ENCODE measurements at regions not wholly inside any gene's neighbourhood (a gene's known extent, or its start where the extent isn't known, plus 50 kb on each side); places are given as distances from the start of the nearest gene placed in this dataset.

DNA sequence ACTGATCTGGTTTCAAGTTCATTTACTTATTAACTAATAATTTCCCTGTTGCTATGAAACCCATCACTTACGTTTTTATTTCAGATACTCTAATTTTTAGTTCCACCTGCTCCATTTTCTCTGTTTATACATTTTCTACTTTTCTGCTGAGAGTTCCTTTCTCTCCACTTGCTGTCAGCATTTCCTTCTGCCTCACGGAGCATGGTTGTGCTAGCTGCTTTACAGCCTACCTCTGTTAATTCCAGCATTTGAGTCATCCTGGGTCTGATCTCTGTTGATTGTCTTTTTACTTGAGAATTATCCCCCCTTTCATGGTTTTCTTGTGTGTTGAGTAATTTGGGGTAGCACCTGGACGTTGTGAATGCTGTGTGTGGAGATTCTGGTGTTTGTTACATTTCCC lies 373.2 kb upstream of the C1orf174 start:
- no peak overlapping the region for H3K27ac ChIP-seq
- no peaks in the 10 kb centered on the region for H3K36me3 ChIP-seq
- DNase-seq: no peak
- H3K27me3 ChIP-seq: peaks cover 0 to 12% of the 10 kb centered on the region in 2 donors
- H3K4me3 ChIP-seq: no peak overlapping the region
- H3K9me3 ChIP-seq: peaks cover 0 to 19% (median 13%) of the 10 kb centered on the region in 3 donors
- intact Hi-C loops (cut with DNase I; ENCODE audit: low total_unique reads): no loop called here
- H3K4me1 ChIP-seq: no peaks in the 10 kb centered on the region
- TF ChIP-seq, protein P1, sequence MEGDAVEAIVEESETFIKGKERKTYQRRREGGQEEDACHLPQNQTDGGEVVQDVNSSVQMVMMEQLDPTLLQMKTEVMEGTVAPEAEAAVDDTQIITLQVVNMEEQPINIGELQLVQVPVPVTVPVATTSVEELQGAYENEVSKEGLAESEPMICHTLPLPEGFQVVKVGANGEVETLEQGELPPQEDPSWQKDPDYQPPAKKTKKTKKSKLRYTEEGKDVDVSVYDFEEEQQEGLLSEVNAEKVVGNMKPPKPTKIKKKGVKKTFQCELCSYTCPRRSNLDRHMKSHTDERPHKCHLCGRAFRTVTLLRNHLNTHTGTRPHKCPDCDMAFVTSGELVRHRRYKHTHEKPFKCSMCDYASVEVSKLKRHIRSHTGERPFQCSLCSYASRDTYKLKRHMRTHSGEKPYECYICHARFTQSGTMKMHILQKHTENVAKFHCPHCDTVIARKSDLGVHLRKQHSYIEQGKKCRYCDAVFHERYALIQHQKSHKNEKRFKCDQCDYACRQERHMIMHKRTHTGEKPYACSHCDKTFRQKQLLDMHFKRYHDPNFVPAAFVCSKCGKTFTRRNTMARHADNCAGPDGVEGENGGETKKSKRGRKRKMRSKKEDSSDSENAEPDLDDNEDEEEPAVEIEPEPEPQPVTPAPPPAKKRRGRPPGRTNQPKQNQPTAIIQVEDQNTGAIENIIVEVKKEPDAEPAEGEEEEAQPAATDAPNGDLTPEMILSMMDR (IDR thresholded peaks at IDR 0.05): no peak

DNA sequence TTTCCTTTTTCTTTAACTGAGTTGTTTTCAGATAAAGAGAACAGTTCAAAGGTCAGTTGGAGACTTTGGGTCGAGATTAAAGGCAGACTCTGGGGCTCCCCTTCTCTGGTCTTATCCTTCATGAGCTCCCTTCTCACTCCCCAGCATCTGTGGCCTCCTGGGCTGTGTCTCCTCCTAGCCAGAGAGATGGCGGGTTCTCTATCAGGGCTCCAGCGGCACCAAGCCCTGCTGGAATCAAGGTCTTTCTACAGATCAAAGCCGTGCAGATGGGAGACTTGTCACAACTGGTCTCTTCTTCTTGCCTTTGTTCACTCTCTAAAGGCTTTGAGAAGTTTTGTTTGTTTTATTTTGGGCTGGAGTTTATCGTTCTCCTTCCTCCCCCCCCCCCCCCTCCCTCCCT lies 373.7 kb upstream of the C1orf174 start:
- Histone ChIP-seq H3K4me3 (no peak overlapping the region), H3K27ac (no peak overlapping the region), H3K36me3 (no peaks in the 10 kb centered on the region), H3K27me3 (peaks cover 0 to 12% of the 10 kb centered on the region in 2 donors), H3K9me3 (peaks cover 0 to 24% (median 13%) of the 10 kb centered on the region in 3 donors), H3K4me1 (no peaks in the 10 kb centered on the region)
- DNase-seq: no peak
- TF ChIP-seq, protein P1 (IDR thresholded peaks at IDR 0.05): no peak
- intact Hi-C loops (cut with DNase I; ENCODE audit: low total_unique reads): no loop called here

DNA sequence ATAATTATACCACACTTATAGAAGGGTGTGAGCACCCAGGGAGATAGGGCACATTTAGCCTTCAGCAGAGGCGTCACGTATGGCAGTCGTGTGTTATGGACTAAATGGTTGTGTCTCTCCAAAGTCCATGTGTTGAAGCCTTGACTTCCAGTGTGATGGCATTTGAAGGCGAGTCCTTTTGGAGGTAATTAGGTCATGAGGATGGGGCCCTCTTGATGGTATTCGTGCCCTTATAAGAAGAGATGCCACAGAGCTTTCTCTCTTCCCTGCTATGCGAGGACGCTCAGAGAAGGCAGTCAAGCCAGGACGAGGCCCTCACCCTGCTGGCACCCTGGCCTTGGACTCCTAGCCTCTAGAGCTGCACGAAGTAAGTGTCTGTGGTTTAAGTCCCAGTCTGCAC lies 375.0 kb upstream of the C1orf174 start:
- H3K4me1 ChIP-seq: no peaks in the 10 kb centered on the region
- H3K27me3 ChIP-seq: peaks cover 0 to 7% of the 10 kb centered on the region in 2 donors
- H3K36me3 ChIP-seq: no peaks in the 10 kb centered on the region
- DNase-seq: no peak
- TF ChIP-seq, protein P1 (IDR thresholded peaks at IDR 0.05): no peak
- no peak overlapping the region for H3K27ac ChIP-seq
- H3K4me3 ChIP-seq: no peak overlapping the region
- intact Hi-C loops (cut with DNase I; ENCODE audit: low total_unique reads): no loop called here
- H3K9me3 ChIP-seq: peaks cover 0 to 25% (median 13%) of the 10 kb centered on the region in 3 donors

DNA sequence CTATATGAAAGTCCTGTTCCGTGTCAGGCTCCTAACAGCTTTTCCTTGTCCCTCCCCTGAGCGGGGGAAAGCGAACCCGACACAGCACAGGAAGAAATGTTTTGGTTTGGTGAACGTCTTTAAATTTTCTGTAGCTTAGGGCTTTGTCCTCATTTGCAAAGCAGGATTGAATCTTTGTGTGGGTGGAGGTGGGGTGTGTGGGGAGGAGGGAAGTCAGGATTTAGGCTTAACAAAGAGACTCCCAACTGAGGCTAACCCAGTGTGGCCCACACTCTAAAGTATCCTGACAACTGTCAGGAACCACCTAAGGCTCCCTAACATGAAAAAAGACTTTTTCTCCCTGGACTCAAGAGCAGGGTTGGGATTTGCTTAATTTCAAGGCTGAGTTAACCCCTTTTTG lies 376.2 kb upstream of the C1orf174 start:
- intact Hi-C loops (cut with DNase I; ENCODE audit: low total_unique reads): no loop called here
- Histone ChIP-seq H3K36me3 (no peaks in the 10 kb centered on the region), H3K27ac (no peak overlapping the region), H3K27me3 (peaks cover 0 to 4% of the 10 kb centered on the region in 2 donors), H3K4me1 (no peaks in the 10 kb centered on the region), H3K4me3 (no peak overlapping the region), H3K9me3 (peaks cover 0 to 25% (median 13%) of the 10 kb centered on the region in 3 donors)
- TF ChIP-seq, protein P1 (IDR thresholded peaks at IDR 0.05): no peak
- no peak for DNase-seq

DNA sequence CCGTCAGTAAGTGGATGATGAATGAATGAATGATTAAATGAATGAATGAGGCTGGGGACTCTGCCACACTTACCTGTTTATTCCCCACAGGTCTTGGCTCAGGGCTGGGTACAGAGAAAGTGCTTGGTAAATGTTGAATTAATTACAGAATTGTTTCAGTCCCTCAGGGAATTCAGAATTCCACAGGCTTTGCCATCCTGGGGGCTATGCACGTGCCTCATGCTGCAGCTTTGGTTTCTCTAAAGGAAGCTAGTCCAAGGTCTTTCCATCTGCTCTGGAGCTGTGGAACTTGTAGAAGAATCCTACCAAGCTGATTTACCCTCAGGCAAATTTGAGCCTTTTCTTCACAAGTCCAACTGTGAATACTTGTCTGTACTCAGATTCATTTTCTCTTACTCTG lies 376.8 kb upstream of the AJAP1 start:
- Histone ChIP-seq H3K36me3 (no peaks in the 10 kb centered on the region), H3K9me3 (peaks cover 0 to 25% (median 14%) of the 10 kb centered on the region in 3 donors), H3K27me3 (peaks cover 0 to 4% of the 10 kb centered on the region in 2 donors), H3K27ac (no peak overlapping the region), H3K4me3 (no peak overlapping the region), H3K4me1 (no peaks in the 10 kb centered on the region)
- TF ChIP-seq, protein P1 (IDR thresholded peaks at IDR 0.05): no peak
- DNase-seq: no peak
- intact Hi-C loops (cut with DNase I; ENCODE audit: low total_unique reads): no loop called here

DNA sequence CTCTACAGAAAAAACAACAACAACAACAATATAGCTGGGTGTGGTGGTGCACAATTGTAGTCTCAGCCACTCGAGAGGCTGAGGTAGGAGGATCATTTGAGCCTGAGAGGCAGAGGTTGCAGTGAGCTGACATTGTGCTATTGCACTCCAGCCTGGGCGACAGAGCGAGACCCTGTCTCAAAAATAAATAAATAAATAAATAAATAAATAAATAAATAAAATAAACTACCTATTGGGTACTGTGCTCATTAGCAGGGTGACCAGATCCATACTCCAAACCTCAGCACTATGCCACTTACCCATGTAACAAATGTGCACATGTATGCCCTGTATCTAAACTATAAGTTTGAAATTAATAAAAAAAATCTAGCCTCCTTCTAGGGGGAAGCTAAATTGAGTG lies 369.4 kb upstream of the AJAP1 start:
- intact Hi-C loops (cut with DNase I; ENCODE audit: low total_unique reads): no loop called here
- DNase-seq: no peak
- TF ChIP-seq, protein P1 (IDR thresholded peaks at IDR 0.05): no peak
- Histone ChIP-seq H3K27ac (no peak overlapping the region), H3K9me3 (peaks cover 0 to 3% (median 0%) of the 10 kb centered on the region in 3 donors), H3K27me3 (no peaks in the 10 kb centered on the region), H3K4me3 (no peak overlapping the region), H3K4me1 (no peaks in the 10 kb centered on the region), H3K36me3 (no peaks in the 10 kb centered on the region)

Measured in tibial artery (tissue), 4 donors.